Caco-2 (cell line): ENCODE measurements at regions not wholly inside any gene's neighbourhood (a gene's known extent, or its start where the extent isn't known, plus 50 kb on each side); places are given as distances from the start of the nearest gene placed in this dataset.

ENCODE experiments used
- BruUV-seq: library from RNA; stranded (reverse); fragments of 400-500 nt; replicated peaks from 2 replicates; lab custom pipeline; 2021; lab: Mats Ljungman, UMichigan
- CTCF ChIA-PET: fragments of 300-600 bp; sonication (Branson Sonifier 250); formaldehyde crosslinking; loops from one replicate; lab custom pipeline; 2022; ENCODE audit warnings: antibody characterized with exemption; lab: Charles Lee
- POLR2A ChIA-PET: fragments of 300-600 bp; sonication (Branson Sonifier 250); formaldehyde crosslinking; loops from one replicate; lab custom pipeline; 2022; ENCODE audit warnings: antibody characterized with exemption; lab: Charles Lee
- DNase-seq, 2 experiments: peaks; one replicate each; pipeline versions ENCODE4 v3.0.0 to v3.0.0-alpha.2; 2020 to 2022
- H3K27me3 ChIP-seq: replicated peaks from 2 replicates; pipeline ENCODE4 v1.6.0; 2011; ENCODE audit warnings: low read length; ENCODE audit not compliant: control insufficient read depth, insufficient read depth
- H3K36me3 ChIP-seq: 2 replicates; pipeline ENCODE4 v1.5.1; 2011; ENCODE audit warnings: low read length; ENCODE audit not compliant: control insufficient read depth, insufficient read depth
- H3K4me1 ChIP-seq: fragments of 250-450 bp; sonication (Bioruptor Pico); 2 replicates; pipeline ENCODE4 v1.5.1; 2020; ENCODE audit warnings: mild to moderate bottlenecking
- H3K4me3 ChIP-seq: 2 replicates; pipeline ENCODE4 v1.5.1; 2011; ENCODE audit warnings: low read depth, mild to moderate bottlenecking, control low read depth, low read length
- H3K9me3 ChIP-seq: fragments of 250-450 bp; sonication (Bioruptor Pico); 2 replicates; pipeline ENCODE4 v1.5.1; 2020; ENCODE audit warnings: mild to moderate bottlenecking, moderate library complexity
- H3K27ac Mint-ChIP-seq: one replicate; pipeline ENCODE4 v1.8.0; 2022; ENCODE audit warnings: mixed read lengths; ENCODE audit not compliant: unreplicated experiment
- H3K27me3 Mint-ChIP-seq: one replicate; pipeline ENCODE4 v1.8.0; 2022; ENCODE audit warnings: mixed read lengths; ENCODE audit not compliant: insufficient read depth, unreplicated experiment
- H3K36me3 Mint-ChIP-seq: one replicate; pipeline ENCODE4 v1.8.0; 2022; ENCODE audit warnings: mild to moderate bottlenecking, mixed read lengths; ENCODE audit not compliant: insufficient read depth, unreplicated experiment
- H3K4me1 Mint-ChIP-seq: one replicate; pipeline ENCODE4 v1.8.0; 2022; ENCODE audit warnings: low read depth, mixed read lengths; ENCODE audit not compliant: unreplicated experiment
- H3K4me3 Mint-ChIP-seq: one replicate; pipeline ENCODE4 v1.8.0; 2022; ENCODE audit warnings: mild to moderate bottlenecking, moderate library complexity, mixed read lengths; ENCODE audit not compliant: unreplicated experiment
- H3K9me3 Mint-ChIP-seq: one replicate; pipeline ENCODE4 v1.8.0; 2022; ENCODE audit warnings: mixed read lengths; ENCODE audit not compliant: unreplicated experiment
- intact Hi-C: fragments of 100-400 bp; cut with micrococcal nuclease; formaldehyde crosslinking; loops from one replicate; pipeline ENCODE4 v1.10.0; 2022; ENCODE audit not compliant: unreplicated experiment
- TF ChIP-seq, protein P1 (sequence below), 2 experiments: fragments of 200-600 bp in 1 of 2; IDR thresholded peaks; 1 replicate in 1 of 2; 2 replicates in 1 of 2; pipeline versions ENCODE4 v1.5.1 to v1.8.0; 2011 to 2022; ENCODE audit warnings: antibody characterized with exemption in 1 of 2, control low read depth in 1 of 2, inconsistent platforms in 1 of 2, low read depth in 1 of 2, low read length in 1 of 2, mild to moderate bottlenecking in 1 of 2, moderate library complexity in 1 of 2; ENCODE audit not compliant: insufficient read depth in 1 of 2, severe bottlenecking in 1 of 2, unreplicated experiment in 1 of 2

- ChIA-PET CTCF (no interaction called here), POLR2A (no interaction called here)
- H3K9me3 Mint-ChIP-seq = no peaks in the 10 kb centered on the region
- H3K4me3 Mint-ChIP-seq = no peak overlapping the region
- no peaks in the 10 kb centered on the region for H3K27me3 ChIP-seq
- intact Hi-C loops = no loop called here
- no peak overlapping the region for H3K4me3 ChIP-seq
- BruUV-seq = no TSS peak
- H3K4me1 Mint-ChIP-seq = no peaks in the 10 kb centered on the region
- TF ChIP-seq, protein P1, sequence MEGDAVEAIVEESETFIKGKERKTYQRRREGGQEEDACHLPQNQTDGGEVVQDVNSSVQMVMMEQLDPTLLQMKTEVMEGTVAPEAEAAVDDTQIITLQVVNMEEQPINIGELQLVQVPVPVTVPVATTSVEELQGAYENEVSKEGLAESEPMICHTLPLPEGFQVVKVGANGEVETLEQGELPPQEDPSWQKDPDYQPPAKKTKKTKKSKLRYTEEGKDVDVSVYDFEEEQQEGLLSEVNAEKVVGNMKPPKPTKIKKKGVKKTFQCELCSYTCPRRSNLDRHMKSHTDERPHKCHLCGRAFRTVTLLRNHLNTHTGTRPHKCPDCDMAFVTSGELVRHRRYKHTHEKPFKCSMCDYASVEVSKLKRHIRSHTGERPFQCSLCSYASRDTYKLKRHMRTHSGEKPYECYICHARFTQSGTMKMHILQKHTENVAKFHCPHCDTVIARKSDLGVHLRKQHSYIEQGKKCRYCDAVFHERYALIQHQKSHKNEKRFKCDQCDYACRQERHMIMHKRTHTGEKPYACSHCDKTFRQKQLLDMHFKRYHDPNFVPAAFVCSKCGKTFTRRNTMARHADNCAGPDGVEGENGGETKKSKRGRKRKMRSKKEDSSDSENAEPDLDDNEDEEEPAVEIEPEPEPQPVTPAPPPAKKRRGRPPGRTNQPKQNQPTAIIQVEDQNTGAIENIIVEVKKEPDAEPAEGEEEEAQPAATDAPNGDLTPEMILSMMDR (IDR thresholded peaks at IDR 0.05; ENCODE audit: insufficient read depth in 1 of 2, low read depth in 1 of 2, low read length in 1 of 2, severe bottlenecking in 1 of 2, unreplicated experiment in 1 of 2) = no peak
- H3K36me3 ChIP-seq = no peaks in the 10 kb centered on the region
- 0 out of 2 replicates have a peak, but pooled peaks cover 6% of the 10 kb centered on the region for H3K9me3 ChIP-seq
- peaks cover 17% of the 10 kb centered on the region for H3K27me3 Mint-ChIP-seq
- H3K27ac Mint-ChIP-seq = no peak overlapping the region
- no peaks in the 10 kb centered on the region for H3K4me1 ChIP-seq
- H3K36me3 Mint-ChIP-seq = no peaks in the 10 kb centered on the region
- DNase-seq = no peak
Measured at GRCh38 chr2:207444756-207445155, 85.0 kb upstream of the CREB1 start.

DNA sequence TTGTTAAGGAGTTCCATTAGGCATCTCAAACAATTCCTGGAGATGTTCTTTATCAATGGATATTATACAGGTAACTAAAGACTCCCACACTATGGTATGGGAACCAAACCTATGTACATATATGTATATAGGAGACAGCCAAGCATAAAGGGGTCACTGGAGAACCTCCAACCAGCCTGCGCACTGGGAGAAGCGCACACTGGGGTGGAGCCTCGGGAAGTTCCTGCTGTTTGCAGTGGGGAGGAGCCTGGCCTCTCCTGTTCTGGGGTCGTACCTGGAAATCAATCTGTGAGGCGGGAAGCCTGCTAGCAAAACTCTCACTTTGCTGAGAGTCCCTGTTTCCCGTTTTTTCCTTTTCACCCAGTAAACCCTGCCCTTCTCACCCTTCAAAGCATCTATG is 83.1 kb upstream of the CREB1 start:
- no peak overlapping the region for H3K27ac Mint-ChIP-seq
- CTCF ChIA-PET = no interaction called here
- Histone ChIP-seq H3K9me3 (no peaks in the 10 kb centered on the region; the same call in 1 of the 2 replicates), H3K4me1 (no peaks in the 10 kb centered on the region), H3K27me3 (no peaks in the 10 kb centered on the region), H3K36me3 (no peaks in the 10 kb centered on the region), H3K4me3 (no peak overlapping the region)
- no peaks in the 10 kb centered on the region for H3K36me3 Mint-ChIP-seq
- no peak overlapping the region for H3K4me3 Mint-ChIP-seq
- POLR2A ChIA-PET = no interaction called here
- DNase-seq = no peak
- intact Hi-C loops = no loop called here
- no TSS peak for BruUV-seq
- H3K27me3 Mint-ChIP-seq = peaks cover 23% of the 10 kb centered on the region
- no peaks in the 10 kb centered on the region for H3K4me1 Mint-ChIP-seq
- TF ChIP-seq, protein P1 (IDR thresholded peaks at IDR 0.05; ENCODE audit: insufficient read depth in 1 of 2, low read depth in 1 of 2, low read length in 1 of 2, severe bottlenecking in 1 of 2, unreplicated experiment in 1 of 2) = no peak
- no peaks in the 10 kb centered on the region for H3K9me3 Mint-ChIP-seq

DNA sequence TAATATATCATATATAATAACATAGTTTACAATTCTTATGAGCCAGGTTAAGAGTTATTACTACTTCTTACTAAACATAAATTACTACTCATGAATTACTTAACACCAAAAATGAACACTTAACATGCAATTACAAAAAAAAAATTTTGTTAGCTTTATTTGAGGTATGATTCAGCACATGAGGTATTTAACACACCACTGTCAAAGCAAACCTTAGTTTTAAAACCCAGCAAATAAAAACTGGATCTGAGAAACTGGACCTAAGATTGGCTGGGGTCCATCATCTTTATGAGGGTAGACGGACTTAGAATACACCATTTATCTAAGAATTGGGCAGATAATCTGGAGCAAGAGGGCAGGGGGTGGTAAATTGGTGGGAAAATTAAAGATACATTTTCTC is 81.8 kb upstream of the CREB1 start:
- H3K36me3 ChIP-seq = no peaks in the 10 kb centered on the region
- Mint-ChIP-seq H3K4me1 (no peaks in the 10 kb centered on the region), H3K27me3 (peaks cover 25% of the 10 kb centered on the region), H3K9me3 (no peaks in the 10 kb centered on the region), H3K4me3 (no peak overlapping the region), H3K36me3 (no peaks in the 10 kb centered on the region), H3K27ac (no peak overlapping the region)
- no peak overlapping the region for H3K4me3 ChIP-seq
- no peak for DNase-seq
- H3K9me3 ChIP-seq = no peaks in the 10 kb centered on the region; the same call in 1 of the 2 replicates
- no TSS peak for BruUV-seq
- ChIA-PET CTCF (no interaction called here), POLR2A (no interaction called here)
- no peaks in the 10 kb centered on the region for H3K4me1 ChIP-seq
- H3K27me3 ChIP-seq = no peaks in the 10 kb centered on the region
- intact Hi-C loops = no loop called here
- TF ChIP-seq, protein P1 (IDR thresholded peaks at IDR 0.05; ENCODE audit: insufficient read depth in 1 of 2, low read depth in 1 of 2, low read length in 1 of 2, severe bottlenecking in 1 of 2, unreplicated experiment in 1 of 2) = no peak
